Breast epithelium (tissue), 3 donors: ENCODE measurements at regions not wholly inside any gene's neighbourhood (a gene's known extent, or its start where the extent isn't known, plus 50 kb on each side); places are given as distances from the start of the nearest gene placed in this dataset.

Source experiments
- POLR2A ChIP-seq: fragments of 450-650 bp; IDR thresholded peaks from one replicate; pipeline ENCODE4 v1.6.1; 2016; ENCODE audit warnings: antibody characterized with exemption, mild to moderate bottlenecking, moderate library complexity
- TF ChIP-seq, protein P1 (sequence below), 3 donors: fragments of 450-650 bp; IDR thresholded peaks; one replicate each; pipeline ENCODE4 v1.5.1; 2016 to 2017; ENCODE audit warnings: antibody characterized with exemption in 3 of 3, mild to moderate bottlenecking in 3 of 3, moderate library complexity in 3 of 3

DNA sequence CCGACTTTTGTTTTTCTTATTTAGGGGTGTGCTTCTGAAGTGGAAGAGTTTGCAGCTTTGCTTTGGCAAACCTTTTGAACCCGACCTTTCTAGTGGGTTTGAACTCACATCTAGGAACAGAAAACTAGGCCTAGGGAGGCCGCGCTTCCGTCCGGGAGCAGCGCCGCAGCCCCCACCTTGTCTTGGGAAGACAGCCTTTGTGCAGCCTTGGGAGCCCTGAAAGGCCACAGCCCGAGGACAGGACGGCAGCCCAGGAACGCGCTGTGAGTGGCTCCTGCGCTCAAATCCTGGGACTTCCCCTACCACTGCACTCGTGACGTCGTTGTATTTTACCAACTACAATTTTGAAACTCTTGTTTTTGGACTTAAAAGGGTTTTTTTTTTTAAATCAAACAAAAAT, 53.7 kb upstream of the ZNF267 start:
- TF ChIP-seq, protein P1, sequence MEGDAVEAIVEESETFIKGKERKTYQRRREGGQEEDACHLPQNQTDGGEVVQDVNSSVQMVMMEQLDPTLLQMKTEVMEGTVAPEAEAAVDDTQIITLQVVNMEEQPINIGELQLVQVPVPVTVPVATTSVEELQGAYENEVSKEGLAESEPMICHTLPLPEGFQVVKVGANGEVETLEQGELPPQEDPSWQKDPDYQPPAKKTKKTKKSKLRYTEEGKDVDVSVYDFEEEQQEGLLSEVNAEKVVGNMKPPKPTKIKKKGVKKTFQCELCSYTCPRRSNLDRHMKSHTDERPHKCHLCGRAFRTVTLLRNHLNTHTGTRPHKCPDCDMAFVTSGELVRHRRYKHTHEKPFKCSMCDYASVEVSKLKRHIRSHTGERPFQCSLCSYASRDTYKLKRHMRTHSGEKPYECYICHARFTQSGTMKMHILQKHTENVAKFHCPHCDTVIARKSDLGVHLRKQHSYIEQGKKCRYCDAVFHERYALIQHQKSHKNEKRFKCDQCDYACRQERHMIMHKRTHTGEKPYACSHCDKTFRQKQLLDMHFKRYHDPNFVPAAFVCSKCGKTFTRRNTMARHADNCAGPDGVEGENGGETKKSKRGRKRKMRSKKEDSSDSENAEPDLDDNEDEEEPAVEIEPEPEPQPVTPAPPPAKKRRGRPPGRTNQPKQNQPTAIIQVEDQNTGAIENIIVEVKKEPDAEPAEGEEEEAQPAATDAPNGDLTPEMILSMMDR (IDR thresholded peaks at IDR 0.05): no peak
- TF ChIP-seq POLR2A: no peak
